NCI-H748 (cell line): ENCODE measurements at regions not wholly inside any gene's neighbourhood (a gene's known extent, or its start where the extent isn't known, plus 50 kb on each side); places are given as distances from the start of the nearest gene placed in this dataset.
A peak's percentile ranks its signal among the peaks of the same experiment; 100 is the strongest.
"Not testable (repeated sequence)": the region's sequence is repeated elsewhere in the genome, so short reads cannot be mapped to it uniquely, and the experiment has no call there.

Experiments
- DNase-seq: peaks from one replicate; lab custom pipeline; 2025; ENCODE audit not compliant: unreplicated experiment; lab: John Stamatoyannopoulos, UW

GRCh38 chr2:12605366-12605765 is 111.4 kb upstream of the TRIB2 start:
- no peak for DNase-seq

GRCh38 chr2:12605936-12606335 is 110.8 kb upstream of the TRIB2 start:
- DNase-seq: no peak

DNA sequence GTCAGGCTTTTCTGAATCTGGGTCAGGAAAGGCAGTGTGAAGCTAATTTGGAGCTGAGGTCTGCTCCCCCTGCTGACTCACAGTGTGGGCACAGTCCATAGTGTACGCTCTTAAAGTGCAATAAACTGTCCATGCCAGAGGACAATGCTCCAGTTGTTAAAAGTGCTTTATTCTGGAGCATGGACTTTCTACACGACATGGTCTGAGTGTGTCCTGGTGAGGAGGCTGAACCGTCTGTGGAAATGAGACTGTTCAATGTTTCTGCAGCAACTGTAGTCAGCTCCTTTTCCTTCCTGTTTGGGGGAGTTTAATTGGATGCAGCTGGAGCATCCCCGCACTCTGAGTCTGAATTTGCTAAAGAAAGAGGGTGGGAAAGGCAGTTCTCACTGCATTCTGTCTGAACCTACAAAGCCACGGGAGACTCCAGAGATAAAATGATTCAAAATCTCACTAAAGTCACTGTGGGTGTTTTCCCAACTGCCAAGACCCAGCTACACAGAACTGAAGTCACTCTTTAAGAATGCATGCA is 110.2 kb upstream of the TRIB2 start:
- DNase-seq: no peak

- DNase-seq: no peak
Measured at GRCh38 chr2:12607971-12608370, 108.8 kb upstream of the TRIB2 start.

GRCh38 chr2:12610314-12610713 is 106.4 kb upstream of the TRIB2 start:
- no peak for DNase-seq

DNA sequence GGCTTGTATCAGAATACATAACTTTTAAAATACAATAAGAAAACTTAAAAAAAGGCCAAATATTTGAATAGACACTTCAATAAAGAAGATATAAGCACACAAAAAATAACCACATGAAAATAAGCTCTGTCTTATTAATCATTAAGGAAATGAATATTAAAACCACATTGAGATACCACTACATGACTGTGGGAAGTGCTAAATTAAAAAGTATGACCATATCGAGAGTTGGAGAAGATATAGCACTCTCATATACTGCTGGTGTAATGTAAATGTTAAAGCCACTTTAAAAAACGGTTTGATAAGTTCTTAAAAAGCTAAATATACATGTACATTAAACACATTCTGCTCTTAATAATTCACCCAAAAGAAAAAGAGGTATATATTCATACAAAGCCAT is 104.6 kb upstream of the TRIB2 start:
- DNase-seq: no peak

- DNase-seq: no peak
Measured at GRCh38 chr2:12612671-12613070, 104.1 kb upstream of the TRIB2 start.

- DNase-seq: no peak
Measured at GRCh38 chr2:12613137-12613835, 103.5 kb upstream of the TRIB2 start.

DNA sequence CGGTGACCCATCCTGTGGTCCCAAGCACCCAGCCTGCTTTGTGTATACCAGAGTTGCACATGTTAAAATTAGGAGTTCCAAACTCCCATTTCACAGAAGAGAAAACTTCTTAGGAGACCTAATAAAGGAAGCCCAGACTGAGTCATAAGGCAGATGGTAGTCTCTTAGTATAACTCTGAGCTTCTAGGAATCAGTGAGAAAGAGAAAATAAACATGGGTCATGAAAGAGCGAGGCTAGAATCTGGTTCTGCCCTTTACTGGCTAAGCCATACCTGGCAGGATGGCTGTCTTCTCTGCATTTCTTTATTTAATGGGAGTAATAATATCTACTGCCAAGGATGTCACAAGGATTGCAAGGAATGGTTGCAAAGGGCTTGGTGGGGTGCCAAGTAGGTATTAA is 101.2 kb upstream of the TRIB2 start:
- no peak for DNase-seq

- no peak for DNase-seq
Measured at GRCh38 chr2:12616456-12617156, 100.1 kb upstream of the TRIB2 start.

DNA sequence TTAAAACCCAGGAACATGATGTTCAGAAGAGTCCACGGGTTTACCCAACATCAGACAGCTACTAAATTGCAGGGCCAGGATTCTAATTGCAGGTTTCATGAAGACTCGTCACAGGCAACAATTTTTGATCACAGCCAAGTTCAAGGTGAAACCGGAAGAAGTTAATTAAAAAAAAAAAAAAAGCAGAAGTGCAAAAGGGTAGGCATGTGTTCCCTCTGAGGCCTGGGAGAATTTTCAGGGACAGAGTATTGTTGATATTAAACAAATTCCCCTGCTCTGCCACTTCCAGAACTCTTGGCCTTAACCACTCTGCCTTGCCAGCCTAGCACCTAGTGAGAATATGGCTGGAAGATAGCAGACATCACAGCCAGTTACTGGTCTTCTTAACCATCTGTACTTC is 99.4 kb upstream of the TRIB2 start:
- DNase-seq: no peak

- no peak for DNase-seq
Measured at GRCh38 chr2:12617853-12618252, 98.9 kb upstream of the TRIB2 start.

DNA sequence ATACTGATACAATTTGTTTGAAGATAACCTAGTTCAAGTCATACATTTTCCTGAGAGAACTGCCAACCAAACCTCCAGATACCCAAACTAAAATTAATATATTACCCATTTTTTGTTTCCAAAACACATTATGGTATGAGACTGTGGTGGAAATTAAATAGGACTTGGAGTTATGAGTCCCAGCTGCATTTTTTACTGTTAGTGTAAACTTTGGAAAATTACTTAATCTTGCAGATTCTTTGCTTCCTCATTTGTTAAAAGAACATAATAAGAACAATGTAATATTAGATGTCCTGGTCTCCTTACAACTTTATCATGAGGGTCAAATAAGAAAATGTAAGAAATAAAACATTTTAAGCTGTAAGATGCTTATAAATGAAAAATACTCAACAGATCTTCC is 98.2 kb upstream of the TRIB2 start:
- no peak for DNase-seq

GRCh38 chr2:12619975-12620374 is 96.8 kb upstream of the TRIB2 start:
- DNase-seq: no peak

- no peak for DNase-seq
Measured at GRCh38 chr2:12620759-12621158, 96.0 kb upstream of the TRIB2 start.

GRCh38 chr2:12623051-12623450 is 93.7 kb upstream of the TRIB2 start:
- peak; percentile 58 for DNase-seq

DNA sequence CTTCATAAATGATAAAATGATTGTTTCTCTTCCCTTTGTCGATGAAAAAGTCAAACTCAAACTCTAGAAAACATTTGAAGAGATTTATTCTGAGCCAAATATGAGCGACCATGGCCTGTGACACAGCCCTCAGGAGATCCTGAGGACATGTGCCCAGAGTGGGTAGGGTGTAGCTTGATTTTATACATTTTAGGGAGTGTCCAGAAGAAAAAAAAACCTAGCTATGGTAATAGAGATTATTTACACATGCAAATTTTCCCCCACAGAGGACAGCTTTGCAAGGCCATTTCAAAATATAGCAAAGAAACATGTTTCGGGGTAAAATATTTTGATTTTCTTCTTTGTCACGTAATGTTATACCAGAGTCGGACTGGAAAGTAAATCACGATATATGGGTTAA is 92.4 kb upstream of the TRIB2 start:
- DNase-seq: no peak

- peak; percentile 36 for DNase-seq
Measured at GRCh38 chr2:12624905-12625598, 91.7 kb upstream of the TRIB2 start.

DNA sequence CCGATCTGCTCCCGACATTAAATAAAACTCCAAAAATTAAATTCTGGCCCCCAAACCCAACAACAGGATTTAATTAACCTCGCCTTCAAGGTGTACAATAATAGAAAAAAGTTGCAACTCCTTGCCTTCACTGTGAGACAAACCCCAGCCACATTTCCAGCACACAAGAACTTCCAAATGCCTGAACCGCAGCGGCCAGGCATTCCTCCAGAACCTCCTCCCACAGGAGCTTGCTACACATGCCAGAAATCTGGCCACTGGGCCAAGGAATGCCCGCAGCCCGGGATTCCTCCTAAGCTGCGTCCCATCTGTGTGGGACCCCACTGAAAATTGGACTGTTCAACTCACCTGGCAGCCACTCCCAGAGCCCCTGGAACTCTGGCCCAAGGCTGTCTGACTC is 88.2 kb upstream of the TRIB2 start:
- DNase-seq: not testable (repeated sequence)

GRCh38 chr2:12636837-12637581 is 79.7 kb upstream of the TRIB2 start:
- DNase-seq: no peak

GRCh38 chr2:12637754-12638153 is 79.0 kb upstream of the TRIB2 start:
- no peak for DNase-seq
